GM12878 (cell line): ENCODE measurements at regions not wholly inside any gene's neighbourhood (a gene's known extent, or its start where the extent isn't known, plus 50 kb on each side); places are given as distances from the start of the nearest gene placed in this dataset.

Source experiments
- CEBPB ChIP-seq, 2 experiments: fragments of 150-350 bp in 1 of 2; IDR thresholded peaks; 2 replicates each; pipeline ENCODE4 v1.6.1; 2012 to 2014; ENCODE audit warnings: low read depth in 2 of 2, low read length in 2 of 2, borderline replicate concordance in 1 of 2, inconsistent platforms in 1 of 2
- EZH2 ChIP-seq: IDR thresholded peaks from 2 replicates; pipeline ENCODE4 v1.6.1; 2012; ENCODE audit warnings: low read depth, mild to moderate bottlenecking, control low read depth, inconsistent platforms, low read length, borderline replicate concordance; ENCODE audit not compliant: control insufficient read depth
- HDAC2 ChIP-seq: fragments of 200-600 bp; sonication (generic); IDR thresholded peaks from 2 replicates; pipeline ENCODE4 v1.6.1; 2017
- MXI1 ChIP-seq: fragments of 150-350 bp; IDR thresholded peaks from 2 replicates; pipeline ENCODE4 v1.6.1; 2011; ENCODE audit warnings: low read depth, mild to moderate bottlenecking, inconsistent platforms, low read length, improper control_type of control experiment
- NR2F1 ChIP-seq: fragments of 450-650 bp; conservative IDR thresholded peaks from 2 replicates; pipeline ENCODE4 v1.6.1; 2017; ENCODE audit warnings: mild to moderate bottlenecking
- POLR2AphosphoS5 ChIP-seq: IDR thresholded peaks from 2 replicates; pipeline ENCODE4 v1.6.1; 2011; ENCODE audit warnings: mild to moderate bottlenecking, low read length, inconsistent platforms
- TCF12 ChIP-seq: IDR thresholded peaks from 2 replicates; pipeline ENCODE4 v1.6.1; 2011; ENCODE audit warnings: low read depth, mild to moderate bottlenecking, low read length
- TF ChIP-seq, protein P1 (sequence below), 3 experiments: IDR thresholded peaks in 2 of 3; conservative IDR thresholded peaks in 1 of 3; 2 replicates each; pipeline ENCODE4 v1.5.1; 2011; ENCODE audit warnings: low read depth in 3 of 3, low read length in 3 of 3, mild to moderate bottlenecking in 3 of 3, control low read depth in 2 of 3, moderate library complexity in 2 of 3, inconsistent platforms in 1 of 3, mixed read lengths in 1 of 3; ENCODE audit not compliant: control insufficient read depth in 2 of 3, insufficient read depth in 1 of 3; ENCODE audit errors: extremely low read depth in 1 of 3
- TF ChIP-seq, protein P2 (sequence below): IDR thresholded peaks from 2 replicates; pipeline ENCODE4 v1.6.1; 2011; ENCODE audit warnings: borderline replicate concordance, low read depth, mild to moderate bottlenecking, moderate library complexity, mixed read lengths, low read length; ENCODE audit not compliant: insufficient read depth; ENCODE audit errors: extremely low read length

DNA sequence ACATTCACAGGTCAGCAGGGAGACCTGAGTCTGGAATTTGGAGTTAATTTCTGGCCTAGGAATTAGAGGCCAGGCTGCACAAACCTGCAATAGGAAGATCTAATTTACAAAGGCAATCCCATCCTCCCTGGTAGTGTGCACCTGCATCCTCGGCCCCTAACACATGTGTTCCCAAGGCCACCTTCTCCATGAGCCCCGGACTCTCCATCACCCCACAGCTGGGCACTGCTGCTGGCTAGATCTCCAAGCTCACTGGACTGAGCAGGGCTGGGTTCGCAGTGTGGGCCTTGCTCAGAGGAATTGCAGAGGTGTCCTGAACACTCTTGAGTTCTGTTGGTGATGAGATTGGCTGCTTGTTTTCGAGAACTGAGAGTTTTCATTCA is 162.6 kb upstream of the TWIST2 start:
- no peak for TF ChIP-seq POLR2AphosphoS5
- no peak for TF ChIP-seq TCF12
- no peak for TF ChIP-seq EZH2
- no peak for TF ChIP-seq CEBPB (IDR thresholded peaks at IDR 0.05; ENCODE audit: borderline replicate concordance in 1 of 2, low read depth in 2 of 2, low read length in 2 of 2)
- TF ChIP-seq, protein P1, sequence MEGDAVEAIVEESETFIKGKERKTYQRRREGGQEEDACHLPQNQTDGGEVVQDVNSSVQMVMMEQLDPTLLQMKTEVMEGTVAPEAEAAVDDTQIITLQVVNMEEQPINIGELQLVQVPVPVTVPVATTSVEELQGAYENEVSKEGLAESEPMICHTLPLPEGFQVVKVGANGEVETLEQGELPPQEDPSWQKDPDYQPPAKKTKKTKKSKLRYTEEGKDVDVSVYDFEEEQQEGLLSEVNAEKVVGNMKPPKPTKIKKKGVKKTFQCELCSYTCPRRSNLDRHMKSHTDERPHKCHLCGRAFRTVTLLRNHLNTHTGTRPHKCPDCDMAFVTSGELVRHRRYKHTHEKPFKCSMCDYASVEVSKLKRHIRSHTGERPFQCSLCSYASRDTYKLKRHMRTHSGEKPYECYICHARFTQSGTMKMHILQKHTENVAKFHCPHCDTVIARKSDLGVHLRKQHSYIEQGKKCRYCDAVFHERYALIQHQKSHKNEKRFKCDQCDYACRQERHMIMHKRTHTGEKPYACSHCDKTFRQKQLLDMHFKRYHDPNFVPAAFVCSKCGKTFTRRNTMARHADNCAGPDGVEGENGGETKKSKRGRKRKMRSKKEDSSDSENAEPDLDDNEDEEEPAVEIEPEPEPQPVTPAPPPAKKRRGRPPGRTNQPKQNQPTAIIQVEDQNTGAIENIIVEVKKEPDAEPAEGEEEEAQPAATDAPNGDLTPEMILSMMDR (IDR thresholded peaks at IDR 0.05 in 2 of 3, conservative IDR thresholded peaks at IDR 0.05 in 1 of 3; ENCODE audit: control insufficient read depth in 2 of 3, extremely low read depth in 1 of 3, insufficient read depth in 1 of 3, low read depth in 3 of 3, low read length in 3 of 3) = no peak
- no peak for TF ChIP-seq NR2F1
- no peak for TF ChIP-seq HDAC2
- TF ChIP-seq, protein P2, sequence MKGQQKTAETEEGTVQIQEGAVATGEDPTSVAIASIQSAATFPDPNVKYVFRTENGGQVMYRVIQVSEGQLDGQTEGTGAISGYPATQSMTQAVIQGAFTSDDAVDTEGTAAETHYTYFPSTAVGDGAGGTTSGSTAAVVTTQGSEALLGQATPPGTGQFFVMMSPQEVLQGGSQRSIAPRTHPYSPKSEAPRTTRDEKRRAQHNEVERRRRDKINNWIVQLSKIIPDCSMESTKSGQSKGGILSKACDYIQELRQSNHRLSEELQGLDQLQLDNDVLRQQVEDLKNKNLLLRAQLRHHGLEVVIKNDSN = no peak
- TF ChIP-seq MXI1 = no peak
